HG03095 (cell line): ENCODE measurements at regions not wholly inside any gene's neighbourhood (a gene's known extent, or its start where the extent isn't known, plus 50 kb on each side); places are given as distances from the start of the nearest gene placed in this dataset.

Experiments
- ATAC-seq: cut with Tn5 transposase; IDR thresholded peaks from one replicate; pipeline ENCODE4 v1.9.1; 2021; ENCODE audit warnings: moderate library complexity; ENCODE audit not compliant: unreplicated experiment

- ATAC-seq: no peak
Measured at GRCh38 chr7:89401099-89401498, 605.6 kb upstream of the TEX47 start.

GRCh38 chr7:89401690-89402089 is 606.2 kb upstream of the TEX47 start:
- no peak for ATAC-seq

GRCh38 chr7:89451911-89452310 is 656.4 kb upstream of the TEX47 start:
- ATAC-seq: no peak

- ATAC-seq: no peak
Measured at GRCh38 chr7:89456556-89456955, 661.0 kb upstream of the TEX47 start.

GRCh38 chr7:89458114-89458513 is 662.6 kb upstream of the TEX47 start:
- no peak for ATAC-seq

GRCh38 chr7:89474456-89474855 is 678.9 kb upstream of the TEX47 start:
- ATAC-seq: no peak

GRCh38 chr7:89477991-89478390 is 676.3 kb upstream of the STEAP1 start:
- ATAC-seq: no peak

- ATAC-seq: no peak
Measured at GRCh38 chr7:89495704-89496103, 658.6 kb upstream of the STEAP1 start.

- no peak for ATAC-seq
Measured at GRCh38 chr7:89500084-89500483, 654.2 kb upstream of the STEAP1 start.

- no peak for ATAC-seq
Measured at GRCh38 chr7:89503281-89503680, 651.0 kb upstream of the STEAP1 start.

- ATAC-seq: no peak
Measured at GRCh38 chr7:89507034-89507433, 647.2 kb upstream of the STEAP1 start.

GRCh38 chr7:89511900-89512299 is 642.4 kb upstream of the STEAP1 start:
- no peak for ATAC-seq

- no peak for ATAC-seq
Measured at GRCh38 chr7:89514970-89515369, 639.3 kb upstream of the STEAP1 start.

GRCh38 chr7:89517815-89518214 is 636.5 kb upstream of the STEAP1 start:
- ATAC-seq: no peak

GRCh38 chr7:89549768-89550167 is 604.5 kb upstream of the STEAP1 start:
- ATAC-seq: no peak

- no peak for ATAC-seq
Measured at GRCh38 chr7:89554209-89554608, 600.1 kb upstream of the STEAP1 start.

GRCh38 chr7:89559596-89559995 is 594.7 kb upstream of the STEAP1 start:
- no peak for ATAC-seq

- no peak for ATAC-seq
Measured at GRCh38 chr7:89563597-89563996, 590.7 kb upstream of the STEAP1 start.

GRCh38 chr7:89584896-89585295 is 569.4 kb upstream of the STEAP1 start:
- ATAC-seq: no peak

GRCh38 chr7:89593125-89593524 is 561.1 kb upstream of the STEAP1 start:
- no peak for ATAC-seq

- no peak for ATAC-seq
Measured at GRCh38 chr7:89602984-89603383, 551.3 kb upstream of the STEAP1 start.

- no peak for ATAC-seq
Measured at GRCh38 chr7:89605362-89605761, 548.9 kb upstream of the STEAP1 start.

GRCh38 chr7:89606511-89606910 is 547.8 kb upstream of the STEAP1 start:
- no peak for ATAC-seq

- ATAC-seq: no peak
Measured at GRCh38 chr7:89607792-89608191, 546.5 kb upstream of the STEAP1 start.
